Stimulated activated naive CD8-positive, alpha-beta T cell treated with anti-CD3 and anti-CD28 coated beads, Interleukin-15, amount 100 ng/mL, for 72 hours (primary cell): ENCODE measurements at regions not wholly inside any gene's neighbourhood (a gene's known extent, or its start where the extent isn't known, plus 50 kb on each side); places are given as distances from the start of the nearest gene placed in this dataset.
"Not testable (repeated sequence)": the region's sequence is repeated elsewhere in the genome, so short reads cannot be mapped to it uniquely, and the experiment has no call there.

Experiments
- ATAC-seq: fragments of 150-1000 bp; cut with Tn5 transposase; 2 replicates; pipeline ENCODE4 v1.10.0; 2021; ENCODE audit warnings: mild to moderate bottlenecking, moderate library complexity
- DNase-seq, 2 donors: peaks; one replicate each; pipeline ENCODE4 v3.0.0; 2021 to 2022
- H3K27ac Mint-ChIP-seq, 2 donors: one replicate each; pipeline ENCODE4 v1.8.0; 2022; ENCODE audit warnings: mild to moderate bottlenecking in 2 of 2, mixed read lengths in 2 of 2, moderate library complexity in 2 of 2
- H3K27me3 Mint-ChIP-seq: one replicate; pipeline ENCODE4 v1.8.0; 2022; ENCODE audit warnings: mixed read lengths
- H3K4me1 Mint-ChIP-seq: one replicate; pipeline ENCODE4 v1.8.0; 2022; ENCODE audit warnings: mild to moderate bottlenecking, mixed read lengths
- H3K4me3 Mint-ChIP-seq, 2 donors: one replicate each; pipeline ENCODE4 v1.8.0; 2022; ENCODE audit warnings: mild to moderate bottlenecking in 2 of 2, mixed read lengths in 2 of 2, moderate library complexity in 1 of 2
- H3K9me3 Mint-ChIP-seq, 2 donors: one replicate each; pipeline ENCODE4 v1.8.0; 2022; ENCODE audit warnings: mixed read lengths in 2 of 2

GRCh38 chr10:37733822-37734221 is 123.6 kb downstream of the ZNF248 start:
- Mint-ChIP-seq H3K27me3 (no peaks in the 10 kb centered on the region), H3K27ac (peak overlapping the region in 1 of 2 donors; percentile 65), H3K4me1 (no peaks in the 10 kb centered on the region), H3K9me3 (peaks cover 16 to 28% of the 10 kb centered on the region in 2 donors), H3K4me3 (no peak overlapping the region)
- ATAC-seq: no peak
- DNase-seq: no peak

- Mint-ChIP-seq H3K9me3 (peaks cover 16 to 24% of the 10 kb centered on the region in 2 donors), H3K4me3 (no peak overlapping the region), H3K4me1 (no peaks in the 10 kb centered on the region), H3K27me3 (no peaks in the 10 kb centered on the region), H3K27ac (no peak overlapping the region)
- DNase-seq (no peak), ATAC-seq (no peak)
Measured at GRCh38 chr10:37732685-37733084, 124.7 kb downstream of the ZNF248 start.

- H3K4me1 Mint-ChIP-seq: no peaks in the 10 kb centered on the region
- DNase-seq: no peak
- no peak for ATAC-seq
- H3K4me3 Mint-ChIP-seq: no peak overlapping the region
- peaks cover 15 to 33% of the 10 kb centered on the region in 2 donors for H3K9me3 Mint-ChIP-seq
- H3K27me3 Mint-ChIP-seq: no peaks in the 10 kb centered on the region
- no peak overlapping the region for H3K27ac Mint-ChIP-seq
Measured at GRCh38 chr10:37728830-37729229, 128.6 kb downstream of the ZNF248 start.

GRCh38 chr10:37727491-37728352 is 129.7 kb downstream of the ZNF248 start:
- H3K4me1 Mint-ChIP-seq: no peaks in the 10 kb centered on the region
- H3K27me3 Mint-ChIP-seq: no peaks in the 10 kb centered on the region
- no peak overlapping the region for H3K4me3 Mint-ChIP-seq
- DNase-seq (no peak), ATAC-seq (no peak)
- H3K9me3 Mint-ChIP-seq: peaks cover 15 to 32% of the 10 kb centered on the region in 2 donors
- H3K27ac Mint-ChIP-seq: no peak overlapping the region

GRCh38 chr10:37721100-37721499 is 136.3 kb downstream of the ZNF248 start:
- no peak for ATAC-seq

GRCh38 chr10:37718060-37718459 is 139.3 kb downstream of the ZNF248 start:
- not testable (repeated sequence) for DNase-seq, H3K27me3 Mint-ChIP-seq, ATAC-seq, H3K4me3 Mint-ChIP-seq, H3K27ac Mint-ChIP-seq, H3K4me1 Mint-ChIP-seq
- H3K9me3 Mint-ChIP-seq: peaks cover 29 to 42% of the 10 kb centered on the region in 2 donors

More at GRCh38 chr10:37721100-37721499, 136.3 kb downstream of the ZNF248 start:
- Mint-ChIP-seq H3K4me1 (no peaks in the 10 kb centered on the region), H3K27me3 (no peaks in the 10 kb centered on the region), H3K4me3 (no peak overlapping the region), H3K27ac (no peak overlapping the region), H3K9me3 (peaks cover 31 to 45% of the 10 kb centered on the region in 2 donors)
- no peak for DNase-seq

GRCh38 chr10:37713642-37714041 is 143.8 kb downstream of the ZNF248 start:
- H3K27ac Mint-ChIP-seq: no peak overlapping the region
- DNase-seq: no peak
- ATAC-seq: no peak
- H3K4me1 Mint-ChIP-seq: no peaks in the 10 kb centered on the region
- peaks cover 19 to 26% of the 10 kb centered on the region in 2 donors for H3K9me3 Mint-ChIP-seq
- H3K4me3 Mint-ChIP-seq: no peak overlapping the region
- no peaks in the 10 kb centered on the region for H3K27me3 Mint-ChIP-seq

GRCh38 chr10:37713132-37713501 is 144.3 kb downstream of the ZNF248 start:
- H3K4me1 Mint-ChIP-seq: no peaks in the 10 kb centered on the region
- DNase-seq (no peak), ATAC-seq (no peak)
- no peak overlapping the region for H3K4me3 Mint-ChIP-seq
- peak overlapping the region in 1 of 2 donors; percentile 50 for H3K27ac Mint-ChIP-seq
- H3K27me3 Mint-ChIP-seq: no peaks in the 10 kb centered on the region
- peaks cover 14 to 21% of the 10 kb centered on the region in 2 donors for H3K9me3 Mint-ChIP-seq

GRCh38 chr10:37712489-37713131 is 144.8 kb downstream of the ZNF248 start:
- Mint-ChIP-seq H3K4me1 (no peaks in the 10 kb centered on the region), H3K27me3 (no peaks in the 10 kb centered on the region), H3K9me3 (peaks cover 14 to 16% of the 10 kb centered on the region in 2 donors), H3K4me3 (no peak overlapping the region), H3K27ac (no peak overlapping the region)
- ATAC-seq (no peak), DNase-seq (no peak)

GRCh38 chr10:37711617-37712488 is 145.6 kb downstream of the ZNF248 start:
- DNase-seq: no peak
- peak overlapping the region in 1 of 2 donors; percentile 27 for H3K27ac Mint-ChIP-seq
- H3K4me1 Mint-ChIP-seq: no peaks in the 10 kb centered on the region
- no peak overlapping the region for H3K4me3 Mint-ChIP-seq
- H3K27me3 Mint-ChIP-seq: no peaks in the 10 kb centered on the region
- peaks cover 9 to 10% of the 10 kb centered on the region in 2 donors for H3K9me3 Mint-ChIP-seq
- ATAC-seq: peak; percentile 33

- H3K27me3 Mint-ChIP-seq: no peaks in the 10 kb centered on the region
- no peak for DNase-seq
- ATAC-seq: peak; percentile 37
- peaks cover under 1 to 4% of the 10 kb centered on the region in 2 donors for H3K9me3 Mint-ChIP-seq
- H3K4me1 Mint-ChIP-seq: no peaks in the 10 kb centered on the region
- peak overlapping the region in 1 of 2 donors; percentile 27 for H3K27ac Mint-ChIP-seq
- no peak overlapping the region for H3K4me3 Mint-ChIP-seq
Measured at GRCh38 chr10:37710831-37711616, 146.4 kb downstream of the ZNF248 start.

- Mint-ChIP-seq H3K9me3 (peaks cover 0 to 7% of the 10 kb centered on the region in 2 donors), H3K4me3 (no peak overlapping the region), H3K27me3 (no peaks in the 10 kb centered on the region), H3K4me1 (no peaks in the 10 kb centered on the region), H3K27ac (no peak overlapping the region)
- ATAC-seq (no peak), DNase-seq (no peak)
Measured at GRCh38 chr10:37707829-37708578, 149.4 kb downstream of the ZNF248 start.

- H3K4me3 Mint-ChIP-seq: no peak overlapping the region
- no peak for ATAC-seq
- no peaks in the 10 kb centered on the region for H3K4me1 Mint-ChIP-seq
- no peak for DNase-seq
- peaks cover 0 to 34% of the 10 kb centered on the region in 2 donors for H3K9me3 Mint-ChIP-seq
- H3K27me3 Mint-ChIP-seq: no peaks in the 10 kb centered on the region
- no peak overlapping the region for H3K27ac Mint-ChIP-seq
Measured at GRCh38 chr10:37704566-37704965, 152.8 kb downstream of the ZNF248 start.

- no peaks in the 10 kb centered on the region for H3K4me1 Mint-ChIP-seq
- H3K4me3 Mint-ChIP-seq: no peak overlapping the region
- H3K27ac Mint-ChIP-seq: no peak overlapping the region
- DNase-seq: no peak
- H3K9me3 Mint-ChIP-seq: peaks cover 0 to 34% of the 10 kb centered on the region in 2 donors
- no peaks in the 10 kb centered on the region for H3K27me3 Mint-ChIP-seq
- ATAC-seq: peak; percentile 18
Measured at GRCh38 chr10:37703833-37704382, 153.5 kb downstream of the ZNF248 start.
